AG08396 (cell line): ENCODE measurements at regions not wholly inside any gene's neighbourhood (a gene's known extent, or its start where the extent isn't known, plus 50 kb on each side); places are given as distances from the start of the nearest gene placed in this dataset.

Source experiments
- DNase-seq: peaks from one replicate; pipeline ENCODE4 v3.0.0; 2012; ENCODE audit warnings: low spot score, mixed read lengths

- DNase-seq = no peak
Measured at GRCh38 chr20:19807946-19808330, 49.9 kb downstream of the RIN2 start.

- no peak for DNase-seq
Measured at GRCh38 chr20:19808498-19808897, 50.4 kb downstream of the RIN2 start.

- no peak for DNase-seq
Measured at GRCh38 chr20:19809505-19809904, 51.4 kb downstream of the RIN2 start.

- DNase-seq = no peak
Measured at GRCh38 chr20:19811231-19811630, 53.2 kb downstream of the RIN2 start.

- no peak for DNase-seq
Measured at GRCh38 chr20:19812056-19812455, 54.0 kb downstream of the RIN2 start.

- DNase-seq = no peak
Measured at GRCh38 chr20:19812696-19813095, 54.6 kb downstream of the RIN2 start.

GRCh38 chr20:19813846-19814640 is 56.0 kb downstream of the RIN2 start:
- no peak for DNase-seq

- DNase-seq = peak; percentile 81
Measured at GRCh38 chr20:19815553-19815991, 57.5 kb downstream of the RIN2 start.

- DNase-seq = no peak
Measured at GRCh38 chr20:19816386-19816785, 58.3 kb downstream of the RIN2 start.

GRCh38 chr20:19817017-19817416 is 59.0 kb downstream of the RIN2 start:
- peak; percentile 58 for DNase-seq

GRCh38 chr20:19819149-19819548 is 61.1 kb downstream of the RIN2 start:
- DNase-seq = no peak

GRCh38 chr20:19820555-19821211 is 62.6 kb downstream of the RIN2 start:
- DNase-seq = no peak

GRCh38 chr20:19821606-19822005 is 63.5 kb downstream of the RIN2 start:
- no peak for DNase-seq

GRCh38 chr20:19823216-19823615 is 65.2 kb downstream of the RIN2 start:
- DNase-seq = no peak

GRCh38 chr20:19823971-19824370 is 65.9 kb downstream of the RIN2 start:
- DNase-seq = no peak

GRCh38 chr20:19824861-19825260 is 66.8 kb downstream of the RIN2 start:
- DNase-seq = no peak

GRCh38 chr20:19826179-19826914 is 68.3 kb downstream of the RIN2 start:
- no peak for DNase-seq

- no peak for DNase-seq
Measured at GRCh38 chr20:19827818-19828217, 69.8 kb downstream of the RIN2 start.

GRCh38 chr20:19828232-19828631 is 70.2 kb downstream of the RIN2 start:
- DNase-seq = no peak

GRCh38 chr20:19830211-19830785 is 72.2 kb downstream of the RIN2 start:
- no peak for DNase-seq

GRCh38 chr20:19832875-19833274 is 74.8 kb downstream of the RIN2 start:
- DNase-seq = no peak

GRCh38 chr20:19833395-19833794 is 75.3 kb downstream of the RIN2 start:
- DNase-seq = no peak

GRCh38 chr20:19834287-19834686 is 76.2 kb downstream of the RIN2 start:
- DNase-seq = no peak
